ENCODE measurements at regions not wholly inside any gene's neighbourhood (a gene's known extent, or its start where the extent isn't known, plus 50 kb on each side); places are given as distances from the start of the nearest gene placed in this dataset.

DNA sequence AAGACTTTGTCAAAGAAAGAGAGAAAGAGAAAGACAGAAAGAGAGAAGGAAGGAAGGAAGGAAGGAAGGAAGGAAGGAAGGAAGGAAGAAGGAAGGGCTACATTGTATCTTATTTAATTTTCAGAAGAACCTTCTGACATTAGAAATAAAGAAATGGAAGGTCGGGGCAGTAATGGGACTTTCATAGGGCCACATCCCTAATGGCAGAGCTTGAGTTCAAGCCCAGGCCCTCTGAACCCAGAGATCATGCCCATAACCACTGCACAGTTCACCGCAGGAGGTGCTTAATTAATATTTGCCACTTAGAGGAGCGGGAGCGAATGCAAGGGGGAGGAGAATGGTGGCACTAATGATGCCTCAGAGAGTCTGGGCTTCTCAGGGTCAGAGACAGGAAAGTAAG, 233.3 kb downstream of the MN1 start:
- Histone ChIP-seq H3K56ac (ENCODE audit: insufficient read length, low read depth, low read length) (no peak overlapping the region), H3K23ac (ENCODE audit: insufficient read length, low read depth, low read length) (no peak overlapping the region), H3K23me2 (ENCODE audit: insufficient read length, low read depth, low read length, poor library complexity, severe bottlenecking) (no peaks in the 10 kb centered on the region), H3K4ac (ENCODE audit: low read depth, low read length) (no peak overlapping the region), H2AFZ (ENCODE audit: low read length) (no peak overlapping the region), H3K27me3 (ENCODE audit: insufficient read depth, low read length) (no peaks in the 10 kb centered on the region), H3K79me2 (ENCODE audit: insufficient read depth, low read length) (no peaks in the 10 kb centered on the region), H3K4me1 (ENCODE audit: insufficient read depth, low read length) (no peaks in the 10 kb centered on the region), H2BK12ac (ENCODE audit: insufficient read length, low read depth, low read length) (no peak overlapping the region), H3K18ac (ENCODE audit: insufficient read length, low read depth, low read length) (no peak overlapping the region), H3K4me2 (ENCODE audit: insufficient read depth, insufficient read length, low read length) (no peak overlapping the region), H4K5ac (ENCODE audit: insufficient read length, low read depth, low read length) (no peak overlapping the region), H3T11ph (ENCODE audit: low read length) (no peak overlapping the region), H2BK120ac (ENCODE audit: low read depth, low read length, poor library complexity, severe bottlenecking) (no peak overlapping the region), H4K8ac (replicated peaks; ENCODE audit: insufficient read length, low read depth, low read length) (no peak overlapping the region), H3K9me3 (ENCODE audit: control insufficient read depth, low read depth, low read length) (no peaks in the 10 kb centered on the region), H2AK5ac (ENCODE audit: insufficient read length, low read length) (no peak overlapping the region), H3K9ac (ENCODE audit: extremely low read depth, insufficient read length, low read length) (no peak overlapping the region), H3K79me1 (ENCODE audit: insufficient read depth, low read depth, low read length, poor library complexity, severe bottlenecking) (no peaks in the 10 kb centered on the region), H3K14ac (ENCODE audit: insufficient read depth, low read length) (no peak overlapping the region), H2BK15ac (ENCODE audit: low read depth, low read length) (no peak overlapping the region), H2BK20ac (ENCODE audit: low read depth, low read length, poor library complexity, severe bottlenecking) (no peak overlapping the region), H2BK5ac (ENCODE audit: insufficient read length, low read length) (no peak overlapping the region), H4K91ac (ENCODE audit: insufficient read length, low read depth, low read length) (no peak overlapping the region), H3K27ac (ENCODE audit: insufficient read length, low read depth, low read length) (no peak overlapping the region), H4K20me1 (ENCODE audit: control insufficient read depth, insufficient read depth, insufficient read length) (no peaks in the 10 kb centered on the region)
- Mint-ChIP-seq H3K27me3 (ENCODE audit: low read depth) (peaks cover 65% of the 10 kb centered on the region), H3K9me3 (peaks cover 4 to 5% of the 10 kb centered on the region in 2 experiments; a peak in 4 of 5 replicates), H3K4me3 (no peak overlapping the region), H3K4me1 (peaks cover 14 to 16% of the 10 kb centered on the region in 2 experiments), H3K27ac (0 out of 7 replicates have a peak overlapping the region, but pooled peaks of 1 of the 3 experiments have one; percentile 6), H3K36me3 (ENCODE audit: insufficient read depth in 1 of 3, low read depth in 3 of 3) (no peaks in the 10 kb centered on the region)
- WGBS (ENCODE audit: extremely low coverage, insufficient read length, low lambda C conversion rate), result no CpG with 5 or more reads among the region's 4 CpGs
- TF ChIP-seq, protein P1, sequence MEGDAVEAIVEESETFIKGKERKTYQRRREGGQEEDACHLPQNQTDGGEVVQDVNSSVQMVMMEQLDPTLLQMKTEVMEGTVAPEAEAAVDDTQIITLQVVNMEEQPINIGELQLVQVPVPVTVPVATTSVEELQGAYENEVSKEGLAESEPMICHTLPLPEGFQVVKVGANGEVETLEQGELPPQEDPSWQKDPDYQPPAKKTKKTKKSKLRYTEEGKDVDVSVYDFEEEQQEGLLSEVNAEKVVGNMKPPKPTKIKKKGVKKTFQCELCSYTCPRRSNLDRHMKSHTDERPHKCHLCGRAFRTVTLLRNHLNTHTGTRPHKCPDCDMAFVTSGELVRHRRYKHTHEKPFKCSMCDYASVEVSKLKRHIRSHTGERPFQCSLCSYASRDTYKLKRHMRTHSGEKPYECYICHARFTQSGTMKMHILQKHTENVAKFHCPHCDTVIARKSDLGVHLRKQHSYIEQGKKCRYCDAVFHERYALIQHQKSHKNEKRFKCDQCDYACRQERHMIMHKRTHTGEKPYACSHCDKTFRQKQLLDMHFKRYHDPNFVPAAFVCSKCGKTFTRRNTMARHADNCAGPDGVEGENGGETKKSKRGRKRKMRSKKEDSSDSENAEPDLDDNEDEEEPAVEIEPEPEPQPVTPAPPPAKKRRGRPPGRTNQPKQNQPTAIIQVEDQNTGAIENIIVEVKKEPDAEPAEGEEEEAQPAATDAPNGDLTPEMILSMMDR (conservative IDR thresholded peaks at IDR 0.05), result no peak
- no peak for DNase-seq
